GM18858 (cell line): ENCODE measurements at regions not wholly inside any gene's neighbourhood (a gene's known extent, or its start where the extent isn't known, plus 50 kb on each side); places are given as distances from the start of the nearest gene placed in this dataset.
A peak's percentile ranks its signal among the peaks of the same experiment; 100 is the strongest.

Source experiments
- ATAC-seq: cut with Tn5 transposase; IDR thresholded peaks from one replicate; pipeline ENCODE4 v1.9.1; 2021; ENCODE audit not compliant: unreplicated experiment

DNA sequence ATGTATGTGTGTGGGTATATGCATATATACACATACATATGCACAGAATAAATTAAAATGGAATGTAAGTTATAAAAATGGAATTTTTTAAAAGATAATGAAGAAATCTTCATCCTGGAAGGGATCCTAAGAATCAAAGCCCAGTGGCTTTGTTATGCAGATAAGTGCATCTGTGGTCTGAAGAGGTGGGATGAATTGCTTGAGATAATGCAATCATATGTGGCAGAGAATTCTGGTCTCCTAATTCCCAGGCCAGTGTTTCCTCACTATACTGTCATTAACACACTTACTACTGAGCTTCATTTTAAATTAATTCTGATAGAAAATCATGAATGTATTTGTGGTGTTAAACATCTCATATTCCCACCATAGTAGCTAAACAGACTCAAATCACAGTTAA lies 86.7 kb upstream of the PRMT6 start:
- no peak for ATAC-seq

DNA sequence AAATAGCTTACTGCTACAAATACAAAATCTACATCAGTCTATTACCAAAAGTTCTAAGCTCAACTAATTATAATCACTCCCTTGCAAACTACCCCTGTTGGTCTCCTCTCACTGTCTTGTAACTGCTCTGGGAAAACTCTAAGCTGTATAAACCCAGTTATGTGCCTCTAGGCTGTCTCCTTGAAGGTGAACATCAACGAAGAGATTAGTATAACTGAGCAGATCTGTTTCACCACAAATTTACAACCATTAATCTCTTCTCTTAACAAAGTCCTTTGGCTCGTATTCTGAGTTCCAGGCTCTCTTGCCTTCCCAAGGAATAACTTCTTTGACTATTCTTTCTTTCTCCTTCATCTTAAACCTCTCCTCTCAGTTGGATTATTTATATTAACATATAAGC lies 84.4 kb upstream of the PRMT6 start:
- no peak for ATAC-seq

DNA sequence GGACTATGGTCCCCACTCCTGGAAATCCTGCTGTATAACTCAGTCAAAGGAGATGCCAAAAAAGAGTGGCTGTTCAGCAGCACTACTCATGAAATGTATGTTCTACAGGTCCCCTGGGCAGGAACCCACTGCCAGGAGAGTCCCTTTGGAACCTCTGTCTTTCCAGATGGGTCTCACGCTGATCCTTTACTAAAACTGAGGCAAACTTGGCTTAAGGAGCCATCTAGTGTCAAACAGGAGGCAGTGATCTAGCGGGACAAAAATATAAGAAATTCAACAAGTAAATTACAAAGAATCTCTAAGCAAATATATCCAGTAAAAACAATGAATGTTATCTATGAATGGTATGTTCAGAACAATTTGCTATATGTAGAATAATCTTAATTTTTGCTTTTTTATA lies 80.5 kb upstream of the PRMT6 start:
- ATAC-seq, result no peak

DNA sequence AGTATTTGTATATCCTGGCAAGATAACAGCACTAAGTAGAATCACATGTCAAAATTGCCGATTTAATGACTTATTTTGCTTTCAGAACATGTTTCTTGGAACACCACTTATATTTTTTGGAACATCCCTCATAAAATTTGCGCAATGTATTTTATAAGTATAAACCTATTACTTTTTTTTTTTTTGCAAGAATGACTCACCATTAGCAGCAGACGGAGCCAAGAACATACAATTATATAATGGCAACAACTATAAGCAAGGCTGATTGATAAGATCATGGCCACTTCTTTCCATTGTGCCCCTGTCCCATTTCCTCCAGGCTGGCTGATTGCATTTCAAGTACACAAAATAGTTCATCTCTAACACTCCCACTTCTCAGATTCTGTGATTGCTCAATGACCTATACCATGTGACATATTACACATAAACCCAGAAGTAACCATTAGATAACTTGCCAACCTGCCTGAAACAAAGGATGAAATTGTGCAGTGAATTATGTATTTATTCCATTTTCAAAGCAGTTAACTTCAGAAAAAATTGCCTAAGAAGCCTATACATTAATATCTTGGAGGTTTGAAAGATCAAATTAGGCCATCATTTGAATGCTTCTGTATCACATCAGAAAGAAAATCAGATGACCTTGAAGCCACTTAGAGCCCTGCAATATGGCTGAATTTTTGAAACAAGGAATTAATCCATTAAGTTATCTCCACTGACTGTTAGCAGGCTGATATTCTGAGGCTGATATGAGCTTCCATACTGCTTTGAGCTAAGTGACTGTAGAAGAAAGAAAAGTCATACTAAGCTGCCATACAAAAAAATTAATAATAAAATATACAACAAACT lies 77.8 kb upstream of the PRMT6 start:
- no peak for ATAC-seq

DNA sequence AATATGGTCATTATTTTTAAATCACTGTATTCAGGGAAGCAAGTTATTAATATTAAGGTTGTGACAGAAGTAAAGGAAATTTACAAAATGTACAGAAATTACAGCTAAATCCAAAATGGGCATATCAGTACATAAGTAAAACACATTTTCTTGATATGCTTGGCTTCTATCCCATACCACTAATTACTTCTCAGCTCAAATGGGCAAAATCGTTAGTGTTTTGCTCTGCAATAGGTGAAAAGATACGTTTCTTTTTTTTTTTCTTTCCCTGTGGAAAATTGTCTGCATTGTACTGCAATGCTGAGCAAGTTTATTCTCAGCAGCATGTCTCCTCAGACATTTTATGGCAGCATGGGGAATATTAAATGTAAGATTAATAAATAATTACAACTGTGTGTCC lies 77.1 kb upstream of the PRMT6 start:
- no peak for ATAC-seq

DNA sequence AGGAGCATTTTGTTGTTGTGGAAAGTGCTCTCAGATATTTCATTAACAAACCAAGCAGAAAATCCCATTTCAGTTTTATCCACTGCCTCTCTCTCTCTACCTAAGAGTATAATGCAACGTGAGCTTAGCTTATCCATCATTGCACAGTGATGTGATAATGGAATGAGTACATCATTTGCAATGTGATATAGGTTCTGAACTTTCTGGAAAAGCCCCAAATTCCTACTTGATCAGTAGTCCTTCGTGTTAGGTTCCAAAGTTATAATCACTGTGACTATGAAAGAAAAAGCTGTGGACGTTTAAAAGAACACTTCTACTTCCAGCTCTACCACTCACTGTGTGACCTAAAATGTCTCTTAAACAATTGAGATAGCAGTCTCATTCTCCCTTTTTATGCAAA lies 76.4 kb upstream of the PRMT6 start:
- no peak for ATAC-seq

DNA sequence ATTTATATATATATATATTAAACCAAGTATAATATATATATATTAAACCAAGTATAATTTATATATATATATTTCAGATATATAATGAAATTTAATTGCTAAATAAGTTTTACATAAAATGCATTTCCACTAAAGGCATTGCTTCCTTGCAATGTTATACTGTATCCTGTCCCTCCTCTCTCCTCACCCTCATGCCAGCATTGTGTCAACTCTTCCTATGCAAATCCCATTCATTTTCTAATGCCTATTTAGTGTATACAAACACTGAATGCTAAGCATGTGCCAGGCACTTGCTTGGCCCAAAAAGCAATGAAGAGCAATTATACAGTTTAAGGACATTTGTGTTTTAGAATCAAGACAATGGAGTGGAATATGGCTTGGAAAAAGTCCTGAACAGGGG lies 71.7 kb upstream of the PRMT6 start:
- ATAC-seq, result no peak

DNA sequence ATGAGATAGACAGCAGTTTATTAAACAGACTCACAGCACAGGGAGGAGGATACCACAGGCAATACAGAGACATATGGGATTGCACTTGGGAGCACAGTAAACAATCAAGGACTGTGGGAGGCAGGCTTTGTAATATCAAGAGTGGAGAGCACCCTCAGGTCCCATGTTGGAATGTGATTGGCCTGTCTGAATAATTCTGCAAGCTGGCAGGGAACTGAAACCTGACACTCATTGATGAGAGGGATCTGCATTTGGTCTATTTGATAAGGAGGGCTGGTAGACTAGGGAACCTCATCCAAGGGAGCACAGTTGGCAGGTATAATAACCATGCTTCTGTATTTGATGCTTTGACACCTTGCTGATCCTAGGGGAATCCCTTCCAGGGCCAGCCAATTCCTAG lies 69.9 kb upstream of the PRMT6 start:
- ATAC-seq, result no peak

DNA sequence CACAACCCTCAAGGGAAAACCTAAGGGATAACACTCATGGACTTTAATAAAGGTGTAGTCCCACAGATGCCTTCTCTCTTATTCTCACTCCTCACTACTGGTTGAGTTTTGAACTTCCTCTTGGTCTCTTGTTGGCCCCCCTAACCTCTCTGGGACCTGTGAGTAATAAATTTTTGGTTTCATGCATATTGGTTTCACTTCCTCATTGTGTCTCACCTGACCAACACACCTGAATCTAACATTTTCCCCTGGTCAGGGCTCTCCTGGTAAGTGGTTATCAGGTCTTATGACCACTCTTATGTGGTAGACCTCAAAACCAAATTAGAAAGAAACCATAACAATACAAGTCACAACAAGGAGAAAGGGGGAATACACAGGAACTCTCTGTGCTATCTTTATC lies 60.5 kb upstream of the PRMT6 start:
- ATAC-seq, result peak; percentile 94

DNA sequence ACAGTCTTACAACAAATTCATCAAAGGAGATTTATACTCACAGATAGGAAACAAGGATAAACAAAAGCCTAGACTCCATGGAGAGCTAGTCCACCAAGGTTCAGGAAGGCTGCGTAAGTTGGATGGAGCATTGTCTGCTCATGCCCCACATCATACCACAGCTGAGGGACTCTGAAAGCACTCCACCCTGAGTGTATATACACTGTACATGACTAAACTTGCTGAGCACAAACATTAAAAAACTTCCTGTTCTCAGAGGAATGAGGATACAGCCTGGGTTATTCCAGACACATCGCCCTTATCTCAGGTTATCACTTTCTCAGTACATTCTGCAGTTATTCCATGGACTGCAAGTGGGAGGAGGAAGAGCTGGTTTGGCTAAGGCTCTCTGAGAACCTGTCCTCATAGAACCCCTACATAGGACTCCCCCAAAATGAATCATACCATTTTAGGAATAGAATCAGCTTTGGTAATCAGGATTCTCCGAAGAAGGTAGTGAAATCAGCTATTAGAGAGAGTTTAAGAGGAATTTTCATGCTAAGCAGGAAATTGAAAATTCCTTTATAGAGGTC lies 58.0 kb upstream of the PRMT6 start:
- ATAC-seq, result no peak

DNA sequence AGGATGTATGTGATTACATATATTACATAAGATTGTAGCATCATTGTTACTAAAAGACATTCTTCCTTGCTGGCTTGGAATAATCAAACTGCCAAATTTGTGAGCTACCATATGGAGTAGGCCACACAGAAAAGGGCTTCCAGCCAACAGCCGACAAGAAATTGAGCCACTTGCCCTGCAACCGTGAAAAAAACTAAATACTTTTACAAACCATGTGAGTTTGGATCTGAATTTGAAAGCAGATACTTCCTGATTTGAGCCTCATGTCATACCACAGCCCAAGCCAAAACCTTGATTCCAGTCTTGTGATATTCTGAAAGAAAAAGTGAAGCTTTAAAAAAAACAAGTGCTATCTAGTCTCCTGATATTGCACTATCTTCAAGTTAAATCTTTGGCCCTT lies 55.6 kb upstream of the PRMT6 start:
- no peak for ATAC-seq

DNA sequence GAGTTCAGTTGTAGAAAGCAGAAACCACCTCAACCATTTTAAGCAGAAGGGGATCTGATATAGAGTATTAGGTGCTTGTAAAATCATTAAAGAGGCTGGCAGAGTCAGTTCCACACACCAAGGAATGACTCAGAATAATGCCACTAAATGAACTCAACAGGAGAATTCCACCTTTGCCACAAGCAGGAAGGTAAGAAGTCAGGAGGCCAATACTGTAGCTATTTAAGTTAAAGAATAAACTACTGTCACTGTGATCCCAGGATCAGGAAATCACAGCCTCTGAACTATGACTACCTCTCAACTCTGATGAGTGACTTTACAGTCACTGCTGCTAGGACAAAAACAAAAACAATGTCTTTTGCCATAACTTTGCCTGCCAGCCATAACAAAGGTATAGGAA lies 52.5 kb upstream of the PRMT6 start:
- no peak for ATAC-seq

DNA sequence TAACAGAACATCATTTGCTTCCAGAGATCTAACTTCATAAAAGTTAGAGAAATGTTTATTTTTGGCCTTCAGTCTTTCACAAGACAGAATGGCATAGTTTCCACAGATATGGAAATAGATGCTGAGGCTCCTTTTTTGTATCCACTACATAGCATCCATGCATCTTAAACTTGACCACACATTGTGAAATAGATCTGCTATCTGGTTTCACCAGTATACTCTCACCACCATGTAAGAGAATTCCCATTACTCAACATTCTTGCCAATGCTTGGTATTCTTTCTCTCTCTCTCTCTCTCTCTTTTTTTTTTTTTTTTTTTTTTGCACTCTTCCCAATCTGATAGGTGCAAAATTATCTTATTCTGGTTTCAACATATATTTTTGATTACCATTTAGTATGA lies 52.1 kb upstream of the PRMT6 start:
- no peak for ATAC-seq
